GM12873 (cell line): ENCODE measurements at regions not wholly inside any gene's neighbourhood (a gene's known extent, or its start where the extent isn't known, plus 50 kb on each side); places are given as distances from the start of the nearest gene placed in this dataset.

ENCODE experiments used
- CTCF ChIP-seq: IDR thresholded peaks from 2 replicates; pipeline ENCODE4 v1.5.1; 2012; ENCODE audit warnings: low read depth, mild to moderate bottlenecking, moderate library complexity, low read length, control low read depth; ENCODE audit not compliant: insufficient read depth; ENCODE audit errors: missing control alignments

GRCh38 chr1:199529324-199529723 lies 498.2 kb upstream of the NR5A2 start:
- TF ChIP-seq CTCF: no peak

- peak; percentile 55 for TF ChIP-seq CTCF
Observed at GRCh38 chr1:199545780-199546179, 481.7 kb upstream of the NR5A2 start.

GRCh38 chr1:199546323-199546722 lies 481.2 kb upstream of the NR5A2 start:
- TF ChIP-seq CTCF: no peak

GRCh38 chr1:199549421-199549820 lies 478.1 kb upstream of the NR5A2 start:
- no peak for TF ChIP-seq CTCF

- no peak for TF ChIP-seq CTCF
Observed at GRCh38 chr1:199550199-199551065, 477.1 kb upstream of the NR5A2 start.

GRCh38 chr1:199551967-199552565 lies 475.4 kb upstream of the NR5A2 start:
- TF ChIP-seq CTCF: peak; percentile 67

- TF ChIP-seq CTCF: no peak
Observed at GRCh38 chr1:199553104-199553503, 474.4 kb upstream of the NR5A2 start.
